SHP77 (cell line): ENCODE measurements at regions not wholly inside any gene's neighbourhood (a gene's known extent, or its start where the extent isn't known, plus 50 kb on each side); places are given as distances from the start of the nearest gene placed in this dataset.

Source experiments
- DNase-seq, 2 experiments: peaks; one replicate each; lab custom pipeline; 2025; lab: John Stamatoyannopoulos, UW

DNA sequence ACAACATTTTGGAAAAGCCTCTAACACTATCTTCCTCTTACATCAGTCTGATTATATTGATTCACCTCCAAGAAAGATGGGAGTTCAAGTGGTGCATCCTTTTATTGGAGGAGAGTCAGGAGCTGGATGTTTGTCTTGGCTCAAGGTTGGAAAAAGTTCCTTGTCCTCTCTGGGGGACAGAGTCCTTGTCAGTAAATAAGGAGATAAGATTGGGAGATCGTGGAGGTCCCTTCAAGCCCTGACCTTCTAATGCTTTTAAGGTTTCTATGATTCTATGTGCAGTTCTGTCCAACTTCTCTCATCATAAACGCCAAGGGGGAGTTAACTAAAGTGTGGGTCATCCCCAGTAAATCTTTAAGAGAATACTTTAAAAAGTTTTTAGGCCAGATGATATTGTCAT lies 60.9 kb upstream of the CCBE1 start:
- no peak for DNase-seq

DNA sequence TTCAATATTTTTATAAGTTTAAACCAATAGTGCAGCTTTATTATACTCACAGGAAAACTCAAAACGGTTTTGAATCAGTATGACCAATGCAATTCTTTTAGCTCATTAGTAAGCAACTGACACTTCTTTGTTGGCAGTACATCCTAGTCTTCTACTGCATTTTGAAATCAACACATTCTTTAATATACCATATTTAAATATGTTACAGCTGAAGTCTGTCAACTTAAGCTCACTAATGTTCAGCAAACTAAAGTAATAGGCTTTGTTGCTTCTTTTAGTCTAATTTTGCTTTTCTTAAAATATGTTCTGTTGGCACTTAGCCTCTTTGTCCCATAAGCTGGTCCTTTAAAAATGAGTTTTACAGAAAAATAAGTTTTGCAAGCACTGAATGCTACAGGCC lies 55.4 kb upstream of the CCBE1 start:
- no peak for DNase-seq

DNA sequence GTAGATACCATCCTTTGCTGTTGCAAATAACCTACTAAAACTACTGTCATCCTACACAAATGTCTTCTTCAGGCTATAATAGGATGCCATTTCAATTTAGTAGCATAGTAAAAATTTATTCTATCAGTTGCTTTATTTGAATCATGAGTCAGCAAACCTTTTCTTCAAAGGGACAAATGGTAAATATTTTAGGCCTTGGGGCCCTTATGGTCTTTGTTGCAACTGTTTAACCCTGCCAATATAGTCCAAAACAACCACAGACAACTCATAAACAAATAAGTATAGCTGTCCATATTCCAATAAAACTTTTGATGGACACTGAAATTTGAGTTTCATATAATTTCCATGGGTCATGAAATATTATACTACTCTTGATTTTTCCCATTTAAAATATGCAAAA lies 54.0 kb upstream of the CCBE1 start:
- no peak for DNase-seq

DNA sequence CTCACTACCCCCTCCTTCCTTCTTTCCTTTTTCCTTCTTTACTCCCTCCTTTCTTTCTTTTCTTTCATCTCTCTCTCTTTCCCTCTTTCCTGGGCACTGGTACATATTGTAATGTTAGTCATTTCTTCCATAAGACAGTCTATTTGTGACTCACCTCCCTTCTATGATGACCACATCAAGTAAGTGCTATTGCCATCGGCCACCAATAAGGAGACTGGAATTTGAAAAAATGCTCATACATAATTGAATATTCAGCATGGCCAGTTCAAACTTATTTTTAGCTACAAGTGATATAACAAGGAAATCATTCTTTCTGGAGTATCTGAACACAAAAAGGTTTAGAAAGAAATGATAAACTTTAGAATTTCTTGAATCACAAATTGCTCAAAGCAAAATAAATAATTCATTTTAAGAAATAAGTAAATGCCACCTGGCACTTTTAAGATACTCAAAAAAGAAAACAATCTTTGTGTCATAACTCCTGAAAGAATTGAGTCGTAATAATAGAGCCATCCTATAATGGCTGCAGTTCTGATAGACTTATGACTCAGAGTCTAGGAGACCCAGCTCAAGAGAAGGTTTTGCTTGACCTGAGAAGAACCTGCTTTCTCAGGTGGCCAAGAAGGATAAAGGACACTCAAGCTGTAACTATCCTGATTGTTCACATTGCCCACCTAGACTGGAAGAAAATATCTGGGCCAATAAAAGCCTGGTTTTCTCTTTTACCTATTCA lies 51.6 kb upstream of the CCBE1 start:
- no peak for DNase-seq
